ENCODE measurements at regions not wholly inside any gene's neighbourhood (a gene's known extent, or its start where the extent isn't known, plus 50 kb on each side); places are given as distances from the start of the nearest gene placed in this dataset.

DNA sequence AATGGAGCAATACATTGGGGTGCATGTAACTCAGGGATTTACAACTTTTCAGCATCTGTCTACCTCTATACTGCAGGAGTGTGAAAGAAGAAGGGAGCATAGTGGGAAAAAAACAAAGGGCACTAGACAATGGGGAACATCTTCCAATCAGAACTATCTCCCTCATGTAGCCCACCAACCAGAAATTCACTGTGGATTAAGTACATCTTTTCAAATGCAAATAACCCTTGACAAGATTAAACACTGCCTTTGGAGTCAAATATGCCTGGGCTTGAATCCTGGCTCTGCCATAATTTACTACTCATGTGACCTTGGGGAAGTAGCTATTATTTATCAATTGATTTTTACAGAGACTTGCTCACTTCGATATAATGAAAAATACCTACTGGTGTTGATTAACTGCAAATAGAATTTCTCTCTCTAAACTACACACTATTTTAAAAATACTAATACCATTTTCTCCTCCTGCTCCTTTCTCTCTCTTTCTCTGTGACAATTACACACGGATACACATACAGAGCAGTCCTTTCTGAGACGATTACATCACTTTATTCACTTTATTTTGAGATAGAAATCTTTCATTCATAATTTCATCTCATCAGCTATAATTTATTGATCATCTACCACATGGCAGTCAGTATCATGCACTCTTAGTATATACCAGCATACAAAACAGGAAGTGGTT, 783.7 kb downstream of the FRK start:
- H3K36me3 ChIP-seq (ENCODE audit: insufficient read depth, low read length, poor library complexity, severe bottlenecking), result no peaks in the 10 kb centered on the region
- no peak for DNase-seq (ENCODE audit: low spot score)
- no peaks in the 10 kb centered on the region for H3K4me1 ChIP-seq (ENCODE audit: insufficient read depth, low read length, poor library complexity, severe bottlenecking)
- H3K4me3 ChIP-seq (ENCODE audit: low read depth, low read length, poor library complexity, severe bottlenecking), result no peak overlapping the region
- CTCF ChIA-PET, result no interaction called here
- H3K9me3 ChIP-seq (ENCODE audit: low read depth, low read length, poor library complexity, severe bottlenecking), result no peaks in the 10 kb centered on the region
- H3K27me3 ChIP-seq (replicated peaks; ENCODE audit: insufficient read depth, low read depth, low read length, poor library complexity), result no peaks in the 10 kb centered on the region
- no TSS peak for BruUV-seq (replicated peaks)
- intact Hi-C loops (cut with micrococcal nuclease; ENCODE audit: unreplicated experiment), result no loop called here
- H3K27ac ChIP-seq (ENCODE audit: low read depth, low read length, poor library complexity, severe bottlenecking), result no peak overlapping the region
- TF ChIP-seq, protein P1, sequence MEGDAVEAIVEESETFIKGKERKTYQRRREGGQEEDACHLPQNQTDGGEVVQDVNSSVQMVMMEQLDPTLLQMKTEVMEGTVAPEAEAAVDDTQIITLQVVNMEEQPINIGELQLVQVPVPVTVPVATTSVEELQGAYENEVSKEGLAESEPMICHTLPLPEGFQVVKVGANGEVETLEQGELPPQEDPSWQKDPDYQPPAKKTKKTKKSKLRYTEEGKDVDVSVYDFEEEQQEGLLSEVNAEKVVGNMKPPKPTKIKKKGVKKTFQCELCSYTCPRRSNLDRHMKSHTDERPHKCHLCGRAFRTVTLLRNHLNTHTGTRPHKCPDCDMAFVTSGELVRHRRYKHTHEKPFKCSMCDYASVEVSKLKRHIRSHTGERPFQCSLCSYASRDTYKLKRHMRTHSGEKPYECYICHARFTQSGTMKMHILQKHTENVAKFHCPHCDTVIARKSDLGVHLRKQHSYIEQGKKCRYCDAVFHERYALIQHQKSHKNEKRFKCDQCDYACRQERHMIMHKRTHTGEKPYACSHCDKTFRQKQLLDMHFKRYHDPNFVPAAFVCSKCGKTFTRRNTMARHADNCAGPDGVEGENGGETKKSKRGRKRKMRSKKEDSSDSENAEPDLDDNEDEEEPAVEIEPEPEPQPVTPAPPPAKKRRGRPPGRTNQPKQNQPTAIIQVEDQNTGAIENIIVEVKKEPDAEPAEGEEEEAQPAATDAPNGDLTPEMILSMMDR (conservative IDR thresholded peaks at IDR 0.05; ENCODE audit: low read depth, low read length), result no peak
- TF ChIP-seq EZH2 (IDR thresholded peaks at IDR 0.05; ENCODE audit: borderline replicate concordance, low read depth, low read length, poor library complexity, severe bottlenecking), result no peak
- POLR2A ChIA-PET (ENCODE audit: low non-redundant PET), result no interaction called here

DNA sequence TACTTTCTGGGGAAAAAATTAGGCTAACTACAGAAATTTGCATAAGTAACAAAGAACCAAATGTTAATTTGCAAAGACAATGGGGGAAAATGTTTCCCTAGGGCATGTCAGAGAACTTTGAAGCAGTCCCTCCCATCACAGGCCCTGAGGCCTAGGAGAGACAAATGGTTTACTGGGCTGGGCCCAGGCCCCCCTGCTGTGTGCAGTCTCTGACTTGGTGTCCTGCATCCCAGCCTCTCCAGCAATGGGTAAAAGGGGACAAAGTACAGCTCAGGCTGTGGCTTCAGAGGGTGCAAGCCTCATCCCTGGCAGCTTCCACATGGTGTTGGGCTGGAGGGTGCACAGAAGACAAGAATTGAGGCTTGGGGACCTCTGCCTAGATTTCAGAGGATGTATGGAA, 788.4 kb downstream of the FRK start:
- H3K36me3 ChIP-seq (ENCODE audit: insufficient read depth, low read length, poor library complexity, severe bottlenecking), result no peaks in the 10 kb centered on the region
- intact Hi-C loops (cut with micrococcal nuclease; ENCODE audit: unreplicated experiment), result no loop called here
- H3K9me3 ChIP-seq (ENCODE audit: low read depth, low read length, poor library complexity, severe bottlenecking), result no peaks in the 10 kb centered on the region
- no peak overlapping the region for H3K27ac ChIP-seq (ENCODE audit: low read depth, low read length, poor library complexity, severe bottlenecking)
- no peaks in the 10 kb centered on the region for H3K4me1 ChIP-seq (ENCODE audit: insufficient read depth, low read length, poor library complexity, severe bottlenecking)
- no peaks in the 10 kb centered on the region for H3K27me3 ChIP-seq (replicated peaks; ENCODE audit: insufficient read depth, low read depth, low read length, poor library complexity)
- BruUV-seq (replicated peaks), result no TSS peak
- no peak overlapping the region for H3K4me3 ChIP-seq (ENCODE audit: low read depth, low read length, poor library complexity, severe bottlenecking)
- ChIA-PET POLR2A (ENCODE audit: low non-redundant PET) (no interaction called here), CTCF (no interaction called here)
- TF ChIP-seq, protein P1 (conservative IDR thresholded peaks at IDR 0.05; ENCODE audit: low read depth, low read length), result no peak
- no peak for DNase-seq (ENCODE audit: low spot score)

GRCh38 chr6:115271434-115271833, 789.3 kb downstream of the FRK start:
- BruUV-seq (replicated peaks), result no TSS peak
- Histone ChIP-seq H3K36me3 (ENCODE audit: insufficient read depth, low read length, poor library complexity, severe bottlenecking) (no peaks in the 10 kb centered on the region), H3K9me3 (ENCODE audit: low read depth, low read length, poor library complexity, severe bottlenecking) (no peaks in the 10 kb centered on the region), H3K4me1 (ENCODE audit: insufficient read depth, low read length, poor library complexity, severe bottlenecking) (no peaks in the 10 kb centered on the region), H3K27ac (ENCODE audit: low read depth, low read length, poor library complexity, severe bottlenecking) (no peak overlapping the region), H3K4me3 (ENCODE audit: low read depth, low read length, poor library complexity, severe bottlenecking) (no peak overlapping the region), H3K27me3 (replicated peaks; ENCODE audit: insufficient read depth, low read depth, low read length, poor library complexity) (no peaks in the 10 kb centered on the region)
- TF ChIP-seq EZH2 (IDR thresholded peaks at IDR 0.05; ENCODE audit: borderline replicate concordance, low read depth, low read length, poor library complexity, severe bottlenecking), result no peak
- TF ChIP-seq, protein P1 (conservative IDR thresholded peaks at IDR 0.05; ENCODE audit: low read depth, low read length), result no peak
- POLR2A ChIA-PET (ENCODE audit: low non-redundant PET), result no interaction called here
- DNase-seq (ENCODE audit: low spot score), result no peak
- intact Hi-C loops (cut with micrococcal nuclease; ENCODE audit: unreplicated experiment), result no loop called here
- CTCF ChIA-PET, result no interaction called here

Measured in A673 (cell line).